ENCODE measurements at regions not wholly inside any gene's neighbourhood (a gene's known extent, or its start where the extent isn't known, plus 50 kb on each side); places are given as distances from the start of the nearest gene placed in this dataset.

GRCh38 chr13:67318860-67319259 is 88.7 kb upstream of the PCDH9 start:
- Histone ChIP-seq H4K20me1 (replicated peaks; ENCODE audit: control insufficient read depth, insufficient read depth, low read length) (no peaks in the 10 kb centered on the region), H3K9ac (ENCODE audit: insufficient read depth in 1 of 2, low read depth in 2 of 2, low read length in 2 of 2) (no peak overlapping the region), H3K4me3 (no peak overlapping the region), H3K9me3 (replicated peaks; ENCODE audit: control insufficient read depth, insufficient read depth, low read depth, low read length) (no peaks in the 10 kb centered on the region), H2AFZ (ENCODE audit: low read depth, low read length) (no peak overlapping the region), H3K36me3 (ENCODE audit: control insufficient read depth, insufficient read depth, low read length) (no peaks in the 10 kb centered on the region), H3K27me3 (ENCODE audit: control insufficient read depth in 2 of 2, insufficient read depth in 2 of 2, low read length in 2 of 2) (no peaks in the 10 kb centered on the region), H3K4me1 (replicated peaks in 1 of 2; ENCODE audit: control insufficient read depth in 2 of 2, insufficient read depth in 2 of 2, low read length in 2 of 2) (no peaks in the 10 kb centered on the region), H3K27ac (ENCODE audit: extremely low read depth, low read depth, low read length) (no peak overlapping the region), H3K79me2 (ENCODE audit: control insufficient read depth, insufficient read depth, low read length) (no peaks in the 10 kb centered on the region), H3K9me1 (ENCODE audit: control insufficient read depth, insufficient read depth, low read length) (no peaks in the 10 kb centered on the region), H3K4me2 (ENCODE audit: insufficient read depth, low read length) (no peak overlapping the region)
- BruUV-seq (replicated peaks), result no TSS peak
- DNase-seq (ENCODE audit: extremely low read depth in 1 of 4, low spot score in 3 of 4), result no peak
- POLR2A ChIA-PET, result no interaction called here
- no peak for ATAC-seq
- intact Hi-C loops (cut with micrococcal nuclease), result no loop called here
- FAIRE-seq, result no peak
- CTCF ChIA-PET (ENCODE audit: low intra/inter-chr PET ratio), result no interaction called here
- in situ Hi-C loops (cut with MboI), result no loop called here
- TF ChIP-seq, protein P1, sequence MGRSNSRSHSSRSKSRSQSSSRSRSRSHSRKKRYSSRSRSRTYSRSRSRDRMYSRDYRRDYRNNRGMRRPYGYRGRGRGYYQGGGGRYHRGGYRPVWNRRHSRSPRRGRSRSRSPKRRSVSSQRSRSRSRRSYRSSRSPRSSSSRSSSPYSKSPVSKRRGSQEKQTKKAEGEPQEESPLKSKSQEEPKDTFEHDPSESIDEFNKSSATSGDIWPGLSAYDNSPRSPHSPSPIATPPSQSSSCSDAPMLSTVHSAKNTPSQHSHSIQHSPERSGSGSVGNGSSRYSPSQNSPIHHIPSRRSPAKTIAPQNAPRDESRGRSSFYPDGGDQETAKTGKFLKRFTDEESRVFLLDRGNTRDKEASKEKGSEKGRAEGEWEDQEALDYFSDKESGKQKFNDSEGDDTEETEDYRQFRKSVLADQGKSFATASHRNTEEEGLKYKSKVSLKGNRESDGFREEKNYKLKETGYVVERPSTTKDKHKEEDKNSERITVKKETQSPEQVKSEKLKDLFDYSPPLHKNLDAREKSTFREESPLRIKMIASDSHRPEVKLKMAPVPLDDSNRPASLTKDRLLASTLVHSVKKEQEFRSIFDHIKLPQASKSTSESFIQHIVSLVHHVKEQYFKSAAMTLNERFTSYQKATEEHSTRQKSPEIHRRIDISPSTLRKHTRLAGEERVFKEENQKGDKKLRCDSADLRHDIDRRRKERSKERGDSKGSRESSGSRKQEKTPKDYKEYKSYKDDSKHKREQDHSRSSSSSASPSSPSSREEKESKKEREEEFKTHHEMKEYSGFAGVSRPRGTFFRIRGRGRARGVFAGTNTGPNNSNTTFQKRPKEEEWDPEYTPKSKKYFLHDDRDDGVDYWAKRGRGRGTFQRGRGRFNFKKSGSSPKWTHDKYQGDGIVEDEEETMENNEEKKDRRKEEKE (IDR thresholded peaks at IDR 0.05; ENCODE audit: borderline replicate concordance in 1 of 2, control insufficient read depth in 1 of 2, low read depth in 2 of 2, low read length in 1 of 2), result no peak
- no peak for TF ChIP-seq GTF2B (IDR thresholded peaks at IDR 0.05; ENCODE audit: extremely low read depth, insufficient read length)
- no peak for TF ChIP-seq MAFF (IDR thresholded peaks at IDR 0.05; ENCODE audit: low read length)
- TF ChIP-seq XRCC5 (IDR thresholded peaks at IDR 0.05; ENCODE audit: low read depth, low read length), result no peak
- no peak for TF ChIP-seq FOXM1 (IDR thresholded peaks at IDR 0.05; ENCODE audit: low read depth)
- TF ChIP-seq FOXM1 (CRISPR knock-in tag; IDR thresholded peaks at IDR 0.05; ENCODE audit: low read depth), result no peak
- no peak for TF ChIP-seq ZNF263 (CRISPR knock-in tag; IDR thresholded peaks at IDR 0.05; ENCODE audit: borderline replicate concordance)
- TF ChIP-seq DNMT1 (IDR thresholded peaks at IDR 0.05), result no peak
- no peak for TF ChIP-seq ZNF780A (CRISPR knock-in tag; IDR thresholded peaks at IDR 0.05)
- no peak for TF ChIP-seq ZNF830 (CRISPR knock-in tag; IDR thresholded peaks at IDR 0.05)
- TF ChIP-seq TAL1 (IDR thresholded peaks at IDR 0.05), result no peak
- no peak for TF ChIP-seq KAT2B (IDR thresholded peaks at IDR 0.05; ENCODE audit: low read depth, low read length)
- no peak for TF ChIP-seq HCFC1 (IDR thresholded peaks at IDR 0.05; ENCODE audit: low read depth, low read length)
- TF ChIP-seq, protein P2, sequence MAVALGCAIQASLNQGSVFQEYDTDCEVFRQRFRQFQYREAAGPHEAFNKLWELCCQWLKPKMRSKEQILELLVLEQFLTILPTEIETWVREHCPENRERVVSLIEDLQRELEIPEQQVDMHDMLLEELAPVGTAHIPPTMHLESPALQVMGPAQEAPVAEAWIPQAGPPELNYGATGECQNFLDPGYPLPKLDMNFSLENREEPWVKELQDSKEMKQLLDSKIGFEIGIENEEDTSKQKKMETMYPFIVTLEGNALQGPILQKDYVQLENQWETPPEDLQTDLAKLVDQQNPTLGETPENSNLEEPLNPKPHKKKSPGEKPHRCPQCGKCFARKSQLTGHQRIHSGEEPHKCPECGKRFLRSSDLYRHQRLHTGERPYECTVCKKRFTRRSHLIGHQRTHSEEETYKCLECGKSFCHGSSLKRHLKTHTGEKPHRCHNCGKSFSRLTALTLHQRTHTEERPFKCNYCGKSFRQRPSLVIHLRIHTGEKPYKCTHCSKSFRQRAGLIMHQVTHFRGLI (CRISPR knock-in tag; IDR thresholded peaks at IDR 0.05), result no peak
- TF ChIP-seq CTBP1 (IDR thresholded peaks at IDR 0.05; ENCODE audit: borderline replicate concordance), result no peak
- no peak for TF ChIP-seq GABPB1 (CRISPR knock-in tag; IDR thresholded peaks at IDR 0.05)
- no peak for TF ChIP-seq ZFX (CRISPR knock-in tag; IDR thresholded peaks at IDR 0.05)
- TF ChIP-seq ZNF143 (CRISPR knock-in tag; IDR thresholded peaks at IDR 0.05), result no peak

Data from K562 (cell line).